AG04450 (cell line): ENCODE measurements at regions not wholly inside any gene's neighbourhood (a gene's known extent, or its start where the extent isn't known, plus 50 kb on each side); places are given as distances from the start of the nearest gene placed in this dataset.

Source experiments
- CTCF ChIA-PET: fragments of 300-600, 350-600 bp; formaldehyde crosslinking; extraction: SDS; loops from one replicate; lab custom pipeline; 2022; ENCODE audit warnings: antibody characterized with exemption, inconsistent platforms; lab: Charles Lee
- POLR2A ChIA-PET: fragments of 350-600 bp; formaldehyde crosslinking; extraction: SDS; loops from one replicate; lab custom pipeline; 2021; ENCODE audit warnings: antibody characterized with exemption, inconsistent platforms; lab: Yijun Ruan, JAX
- DNase-seq: peaks from one replicate; pipeline ENCODE4 v3.0.0-alpha.2; 2011; ENCODE audit warnings: low read depth, low spot score
- H3K27ac ChIP-seq: one replicate; pipeline ENCODE4 v1.5.1; 2012; ENCODE audit warnings: low read depth, low read length, control low read depth
- H3K27me3 ChIP-seq: one replicate; pipeline ENCODE4 v1.6.0; 2012; ENCODE audit warnings: low read length; ENCODE audit not compliant: control insufficient read depth, insufficient read depth
- H3K4me3 ChIP-seq: 2 replicates; pipeline ENCODE4 v1.5.1; 2011; ENCODE audit warnings: mild to moderate bottlenecking, low read depth, low read length, control low read depth
- H3K9me3 ChIP-seq: 2 replicates; pipeline ENCODE4 v1.5.1; 2012; ENCODE audit warnings: low read length; ENCODE audit not compliant: control insufficient read depth, insufficient read depth
- TF ChIP-seq, protein P1 (sequence below): IDR thresholded peaks from 2 replicates; pipeline ENCODE4 v1.5.1; 2011; ENCODE audit warnings: low read depth, low read length, control low read depth, inconsistent platforms

DNA sequence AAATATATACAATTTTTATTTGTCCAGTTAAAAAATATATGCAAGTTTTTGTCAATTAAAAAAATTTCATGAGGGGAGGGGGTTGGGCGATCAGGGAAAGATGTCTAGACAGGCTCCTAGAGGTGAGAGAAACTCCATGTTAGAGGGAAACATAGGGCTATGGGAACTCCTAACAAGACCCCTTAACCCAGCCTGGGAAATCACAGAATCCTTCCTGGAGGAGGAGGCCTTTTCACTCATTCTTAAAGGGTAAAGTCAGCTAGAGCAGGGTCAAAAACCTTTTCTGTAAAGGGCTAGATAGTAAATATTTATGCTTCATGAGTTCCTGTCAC lies 75.9 kb upstream of the PTPN1 start:
- ChIA-PET CTCF (no interaction called here), POLR2A (interaction anchor here (1.0 kb wide), 1 partner anchor 11 kb away, joined by 4 read pairs; no protein-coding TSS in a partner anchor)
- TF ChIP-seq, protein P1, sequence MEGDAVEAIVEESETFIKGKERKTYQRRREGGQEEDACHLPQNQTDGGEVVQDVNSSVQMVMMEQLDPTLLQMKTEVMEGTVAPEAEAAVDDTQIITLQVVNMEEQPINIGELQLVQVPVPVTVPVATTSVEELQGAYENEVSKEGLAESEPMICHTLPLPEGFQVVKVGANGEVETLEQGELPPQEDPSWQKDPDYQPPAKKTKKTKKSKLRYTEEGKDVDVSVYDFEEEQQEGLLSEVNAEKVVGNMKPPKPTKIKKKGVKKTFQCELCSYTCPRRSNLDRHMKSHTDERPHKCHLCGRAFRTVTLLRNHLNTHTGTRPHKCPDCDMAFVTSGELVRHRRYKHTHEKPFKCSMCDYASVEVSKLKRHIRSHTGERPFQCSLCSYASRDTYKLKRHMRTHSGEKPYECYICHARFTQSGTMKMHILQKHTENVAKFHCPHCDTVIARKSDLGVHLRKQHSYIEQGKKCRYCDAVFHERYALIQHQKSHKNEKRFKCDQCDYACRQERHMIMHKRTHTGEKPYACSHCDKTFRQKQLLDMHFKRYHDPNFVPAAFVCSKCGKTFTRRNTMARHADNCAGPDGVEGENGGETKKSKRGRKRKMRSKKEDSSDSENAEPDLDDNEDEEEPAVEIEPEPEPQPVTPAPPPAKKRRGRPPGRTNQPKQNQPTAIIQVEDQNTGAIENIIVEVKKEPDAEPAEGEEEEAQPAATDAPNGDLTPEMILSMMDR, result no peak
- Histone ChIP-seq H3K27me3 (no peaks in the 10 kb centered on the region), H3K27ac (no peak overlapping the region), H3K9me3 (peaks cover 3% of the 10 kb centered on the region; the same call in 1 of the 2 replicates), H3K4me3 (no peak overlapping the region)
- no peak for DNase-seq

DNA sequence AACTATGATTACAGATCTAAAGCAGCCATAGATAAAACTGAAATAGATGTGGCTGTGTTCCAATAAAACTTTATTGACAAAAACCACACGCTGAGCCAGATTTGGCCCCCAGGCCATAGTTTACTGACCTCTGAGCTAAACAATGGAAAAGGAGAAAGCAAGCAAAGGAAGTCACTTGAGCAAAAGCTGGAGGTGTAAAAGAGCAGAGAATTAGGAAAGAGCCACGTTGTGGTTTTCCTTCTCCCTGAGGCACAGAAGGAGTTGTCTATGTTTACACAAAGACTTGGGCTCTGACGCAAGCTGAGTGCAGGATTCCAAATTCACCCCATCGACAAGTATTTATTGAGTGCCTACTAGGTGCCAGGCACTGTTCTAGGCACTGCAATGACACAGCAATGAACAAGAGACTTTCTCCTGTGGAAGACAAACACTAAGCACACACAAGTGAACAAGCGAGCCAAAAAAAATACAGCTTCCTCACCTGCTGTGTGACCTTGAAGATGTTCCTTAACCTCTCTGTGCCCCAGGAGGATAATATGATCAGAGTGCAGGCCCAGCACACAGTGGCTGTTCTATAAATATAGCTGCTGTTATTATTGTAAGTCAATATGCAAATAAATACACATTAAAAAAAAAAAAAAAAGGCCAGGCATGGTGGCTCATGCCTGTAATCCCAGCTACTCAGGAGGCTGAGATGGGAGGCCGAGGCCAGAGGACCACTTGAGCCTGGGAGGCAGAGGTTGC lies 75.4 kb upstream of the PTPN1 start:
- DNase-seq, result peak; percentile 53
- TF ChIP-seq, protein P1, result no peak
- no peaks in the 10 kb centered on the region for H3K27me3 ChIP-seq
- ChIA-PET POLR2A (interaction anchor here (0.6 to 1.0 kb wide), 3 partner anchors 11 to 244 kb away, joined by 3 to 4 read pairs (median 3); no protein-coding TSS in a partner anchor), CTCF (no interaction called here)
- no peak overlapping the region for H3K4me3 ChIP-seq
- peak overlapping the region; percentile 33 for H3K27ac ChIP-seq
- peaks cover 3% of the 10 kb centered on the region; the same call in 1 of the 2 replicates for H3K9me3 ChIP-seq

DNA sequence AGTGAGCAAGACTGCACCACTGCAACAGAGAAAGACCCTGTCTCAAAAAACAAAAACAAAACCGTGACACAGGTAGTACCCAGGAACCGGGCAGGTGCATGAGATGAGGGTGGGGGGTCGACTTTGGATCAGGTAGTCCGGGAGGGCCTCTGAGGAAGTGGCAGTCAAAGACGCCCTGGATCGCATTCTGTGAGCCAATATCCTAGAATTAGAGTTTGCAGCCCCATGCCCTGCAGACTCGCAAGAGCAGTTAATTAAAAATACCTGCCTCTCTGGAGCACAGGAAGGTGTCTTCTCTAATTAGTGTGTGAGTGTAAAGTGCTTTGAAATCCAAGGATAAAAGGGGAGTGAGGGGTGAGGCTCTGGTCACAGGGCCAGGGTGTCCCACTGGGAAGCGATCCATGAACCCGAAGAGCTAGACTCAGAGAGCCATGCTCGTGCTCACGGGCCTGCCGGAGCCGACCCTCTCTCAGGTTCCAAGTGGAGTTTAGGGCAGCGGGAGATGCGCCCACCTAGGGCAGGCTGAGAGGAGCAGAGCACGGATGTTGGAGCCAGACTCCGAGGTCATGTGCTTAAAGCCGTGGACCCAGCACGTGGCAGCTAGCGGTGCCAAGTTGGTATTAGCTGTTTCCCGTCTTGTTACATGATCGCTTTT lies 74.7 kb upstream of the PTPN1 start:
- CTCF ChIA-PET, result no interaction called here

DNA sequence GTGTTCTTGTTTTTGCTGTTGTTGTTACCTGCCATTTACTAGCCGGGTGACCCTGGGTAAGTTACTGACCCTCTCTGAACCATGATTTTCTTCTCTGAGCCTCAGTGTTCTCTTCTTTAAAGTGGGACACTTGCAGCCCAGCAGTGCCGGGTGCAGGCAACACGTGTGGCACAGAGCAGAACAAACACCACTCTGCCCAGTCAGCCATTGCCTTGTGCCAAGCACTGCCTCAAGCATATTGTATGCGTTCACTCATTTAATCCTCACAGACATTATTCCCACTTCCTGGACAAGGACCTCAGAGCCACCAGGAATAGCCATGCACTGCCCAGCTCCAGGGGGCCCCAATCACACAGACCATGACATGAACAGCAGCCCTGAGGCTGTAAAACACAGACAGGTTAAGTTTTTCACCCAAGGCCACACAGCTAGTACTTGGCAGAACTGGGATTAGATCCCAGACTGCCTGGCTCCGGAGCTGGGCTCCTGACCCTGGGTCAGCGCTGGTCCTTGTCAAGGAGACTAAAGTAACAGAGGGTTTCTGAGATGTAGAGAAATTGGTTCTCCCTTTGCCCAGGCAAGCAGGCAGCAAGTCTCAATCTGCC lies 74.0 kb upstream of the PTPN1 start:
- ChIA-PET CTCF (no interaction called here), POLR2A (interaction anchor here (1.0 kb wide), 1 partner anchor 245 kb away, joined by 3 read pairs; no protein-coding TSS in a partner anchor)
- no peak overlapping the region for H3K4me3 ChIP-seq
- TF ChIP-seq, protein P1, result no peak
- H3K9me3 ChIP-seq, result peaks cover 3% of the 10 kb centered on the region; the same call in 1 of the 2 replicates
- DNase-seq, result no peak
- no peak overlapping the region for H3K27ac ChIP-seq
- no peaks in the 10 kb centered on the region for H3K27me3 ChIP-seq

More for the DNA sequence above, 74.7 kb upstream of the PTPN1 start:
- TF ChIP-seq, protein P1, result no peak
- Histone ChIP-seq H3K4me3 (no peak overlapping the region), H3K27ac (no peak overlapping the region), H3K9me3 (peaks cover 3% of the 10 kb centered on the region; the same call in 1 of the 2 replicates), H3K27me3 (no peaks in the 10 kb centered on the region)
- DNase-seq, result no peak
- POLR2A ChIA-PET, result interaction anchor here (0.6 to 1.0 kb wide), 3 partner anchors 12 to 244 kb away, joined by 3 to 4 read pairs (median 3); no protein-coding TSS in a partner anchor
